ENCODE measurements at regions not wholly inside any gene's neighbourhood (a gene's known extent, or its start where the extent isn't known, plus 50 kb on each side); places are given as distances from the start of the nearest gene placed in this dataset.

GRCh38 chr6:145305670-145306069 lies 429.6 kb downstream of the EPM2A start:
- no peak overlapping the region for H3K4me3 ChIP-seq (ENCODE audit: low read length)
- no peaks in the 10 kb centered on the region for H3K27me3 ChIP-seq (ENCODE audit: low read length)

GRCh38 chr6:145306489-145306888 lies 428.8 kb downstream of the EPM2A start:
- no peaks in the 10 kb centered on the region for H3K36me3 ChIP-seq (ENCODE audit: insufficient read depth, low read length)
- H3K4me1 ChIP-seq (ENCODE audit: low read length), result no peaks in the 10 kb centered on the region
- no peak overlapping the region for H3K27ac ChIP-seq (ENCODE audit: low read length)
- no peaks in the 10 kb centered on the region for H3K9me3 ChIP-seq (ENCODE audit: low read length)
- H3K9me2 ChIP-seq (replicated peaks; ENCODE audit: insufficient read depth, low read length), result no peaks in the 10 kb centered on the region
- H3K4me2 ChIP-seq (ENCODE audit: low read depth, low read length, poor library complexity, severe bottlenecking), result no peak overlapping the region
- H3K79me2 ChIP-seq (ENCODE audit: low read length), result no peaks in the 10 kb centered on the region
- H2AFZ ChIP-seq (ENCODE audit: low read length), result no peak overlapping the region
- H3K9ac ChIP-seq (ENCODE audit: low read length), result no peak overlapping the region
- H4K20me1 ChIP-seq (ENCODE audit: insufficient read depth, low read depth, low read length), result no peaks in the 10 kb centered on the region
- no peak for DNase-seq
- H3K27me3 ChIP-seq (ENCODE audit: low read length), result no peaks in the 10 kb centered on the region
- no peak overlapping the region for H3K4me3 ChIP-seq (ENCODE audit: low read length)

More at GRCh38 chr6:145305670-145306069, 429.6 kb downstream of the EPM2A start:
- H3K27ac ChIP-seq (ENCODE audit: low read length), result no peak overlapping the region
- H2AFZ ChIP-seq (ENCODE audit: low read length), result no peak overlapping the region
- DNase-seq, result no peak
- no peaks in the 10 kb centered on the region for H3K4me1 ChIP-seq (ENCODE audit: low read length)
- no peaks in the 10 kb centered on the region for H3K9me2 ChIP-seq (replicated peaks; ENCODE audit: insufficient read depth, low read length)
- H4K20me1 ChIP-seq (ENCODE audit: insufficient read depth, low read depth, low read length), result no peaks in the 10 kb centered on the region
- H3K79me2 ChIP-seq (ENCODE audit: low read length), result no peaks in the 10 kb centered on the region
- no peak overlapping the region for H3K9ac ChIP-seq (ENCODE audit: low read length)
- no peak overlapping the region for H3K4me2 ChIP-seq (ENCODE audit: low read depth, low read length, poor library complexity, severe bottlenecking)
- H3K36me3 ChIP-seq (ENCODE audit: insufficient read depth, low read length), result no peaks in the 10 kb centered on the region
- no peaks in the 10 kb centered on the region for H3K9me3 ChIP-seq (ENCODE audit: low read length)

GRCh38 chr6:145309842-145310535 lies 425.3 kb downstream of the EPM2A start:
- Histone ChIP-seq H3K27me3 (ENCODE audit: low read length) (no peaks in the 10 kb centered on the region), H3K9me3 (ENCODE audit: low read length) (no peaks in the 10 kb centered on the region), H3K9ac (ENCODE audit: low read length) (no peak overlapping the region), H3K4me1 (ENCODE audit: low read length) (no peaks in the 10 kb centered on the region), H2AFZ (ENCODE audit: low read length) (no peak overlapping the region), H3K27ac (ENCODE audit: low read length) (no peak overlapping the region), H4K20me1 (ENCODE audit: insufficient read depth, low read depth, low read length) (no peaks in the 10 kb centered on the region), H3K4me3 (ENCODE audit: low read length) (no peak overlapping the region), H3K36me3 (ENCODE audit: insufficient read depth, low read length) (no peaks in the 10 kb centered on the region), H3K4me2 (ENCODE audit: low read depth, low read length, poor library complexity, severe bottlenecking) (no peak overlapping the region), H3K9me2 (replicated peaks; ENCODE audit: insufficient read depth, low read length) (no peaks in the 10 kb centered on the region), H3K79me2 (ENCODE audit: low read length) (no peaks in the 10 kb centered on the region)
- DNase-seq, result no peak

- Histone ChIP-seq H3K36me3 (ENCODE audit: insufficient read depth, low read length) (no peaks in the 10 kb centered on the region), H3K27ac (ENCODE audit: low read length) (no peak overlapping the region), H4K20me1 (ENCODE audit: insufficient read depth, low read depth, low read length) (no peaks in the 10 kb centered on the region), H3K79me2 (ENCODE audit: low read length) (no peaks in the 10 kb centered on the region), H3K9me2 (replicated peaks; ENCODE audit: insufficient read depth, low read length) (no peaks in the 10 kb centered on the region), H3K9ac (ENCODE audit: low read length) (no peak overlapping the region), H2AFZ (ENCODE audit: low read length) (no peak overlapping the region), H3K4me1 (ENCODE audit: low read length) (no peaks in the 10 kb centered on the region), H3K4me2 (ENCODE audit: low read depth, low read length, poor library complexity, severe bottlenecking) (no peak overlapping the region), H3K9me3 (ENCODE audit: low read length) (no peaks in the 10 kb centered on the region), H3K27me3 (ENCODE audit: low read length) (no peaks in the 10 kb centered on the region), H3K4me3 (ENCODE audit: low read length) (no peak overlapping the region)
- DNase-seq, result no peak
These were observed 422.8 kb downstream of the EPM2A start for GRCh38 chr6:145312481-145312880.

- H3K27ac ChIP-seq (ENCODE audit: low read length), result no peak overlapping the region
- no peaks in the 10 kb centered on the region for H3K9me2 ChIP-seq (replicated peaks; ENCODE audit: insufficient read depth, low read length)
- no peak overlapping the region for H3K4me3 ChIP-seq (ENCODE audit: low read length)
- no peak overlapping the region for H3K4me2 ChIP-seq (ENCODE audit: low read depth, low read length, poor library complexity, severe bottlenecking)
- no peaks in the 10 kb centered on the region for H3K36me3 ChIP-seq (ENCODE audit: insufficient read depth, low read length)
- no peaks in the 10 kb centered on the region for H3K79me2 ChIP-seq (ENCODE audit: low read length)
- no peak for DNase-seq
- H3K27me3 ChIP-seq (ENCODE audit: low read length), result no peaks in the 10 kb centered on the region
- no peak overlapping the region for H3K9ac ChIP-seq (ENCODE audit: low read length)
- no peak overlapping the region for H2AFZ ChIP-seq (ENCODE audit: low read length)
- no peaks in the 10 kb centered on the region for H4K20me1 ChIP-seq (ENCODE audit: insufficient read depth, low read depth, low read length)
- no peaks in the 10 kb centered on the region for H3K4me1 ChIP-seq (ENCODE audit: low read length)
- no peaks in the 10 kb centered on the region for H3K9me3 ChIP-seq (ENCODE audit: low read length)
These were observed 422.1 kb downstream of the EPM2A start for GRCh38 chr6:145313041-145313855.

- Histone ChIP-seq H3K27ac (ENCODE audit: low read length) (no peak overlapping the region), H3K27me3 (ENCODE audit: low read length) (no peaks in the 10 kb centered on the region), H3K4me2 (ENCODE audit: low read depth, low read length, poor library complexity, severe bottlenecking) (no peak overlapping the region), H3K4me1 (ENCODE audit: low read length) (no peaks in the 10 kb centered on the region), H2AFZ (ENCODE audit: low read length) (no peak overlapping the region), H3K79me2 (ENCODE audit: low read length) (no peaks in the 10 kb centered on the region), H3K9ac (ENCODE audit: low read length) (no peak overlapping the region), H3K9me3 (ENCODE audit: low read length) (no peaks in the 10 kb centered on the region), H4K20me1 (ENCODE audit: insufficient read depth, low read depth, low read length) (no peaks in the 10 kb centered on the region), H3K9me2 (replicated peaks; ENCODE audit: insufficient read depth, low read length) (no peaks in the 10 kb centered on the region), H3K4me3 (ENCODE audit: low read length) (no peak overlapping the region), H3K36me3 (ENCODE audit: insufficient read depth, low read length) (no peaks in the 10 kb centered on the region)
- DNase-seq, result no peak
These were observed 419.2 kb downstream of the EPM2A start for GRCh38 chr6:145315982-145316600.

- no peak overlapping the region for H2AFZ ChIP-seq (ENCODE audit: low read length)
- no peak for DNase-seq
- no peak overlapping the region for H3K9ac ChIP-seq (ENCODE audit: low read length)
- H4K20me1 ChIP-seq (ENCODE audit: insufficient read depth, low read depth, low read length), result no peaks in the 10 kb centered on the region
- no peaks in the 10 kb centered on the region for H3K27me3 ChIP-seq (ENCODE audit: low read length)
- no peak overlapping the region for H3K27ac ChIP-seq (ENCODE audit: low read length)
- no peaks in the 10 kb centered on the region for H3K36me3 ChIP-seq (ENCODE audit: insufficient read depth, low read length)
- no peaks in the 10 kb centered on the region for H3K9me2 ChIP-seq (replicated peaks; ENCODE audit: insufficient read depth, low read length)
- no peaks in the 10 kb centered on the region for H3K4me1 ChIP-seq (ENCODE audit: low read length)
- no peaks in the 10 kb centered on the region for H3K79me2 ChIP-seq (ENCODE audit: low read length)
- H3K4me2 ChIP-seq (ENCODE audit: low read depth, low read length, poor library complexity, severe bottlenecking), result no peak overlapping the region
- no peak overlapping the region for H3K4me3 ChIP-seq (ENCODE audit: low read length)
- H3K9me3 ChIP-seq (ENCODE audit: low read length), result no peaks in the 10 kb centered on the region
These were observed 416.4 kb downstream of the EPM2A start for GRCh38 chr6:145318952-145319351.

- H3K9me3 ChIP-seq (ENCODE audit: low read length), result no peaks in the 10 kb centered on the region
- no peaks in the 10 kb centered on the region for H3K9me2 ChIP-seq (replicated peaks; ENCODE audit: insufficient read depth, low read length)
- no peak for DNase-seq
- no peak overlapping the region for H3K27ac ChIP-seq (ENCODE audit: low read length)
- H3K4me3 ChIP-seq (ENCODE audit: low read length), result no peak overlapping the region
- H3K9ac ChIP-seq (ENCODE audit: low read length), result no peak overlapping the region
- H3K27me3 ChIP-seq (ENCODE audit: low read length), result no peaks in the 10 kb centered on the region
- no peak overlapping the region for H3K4me2 ChIP-seq (ENCODE audit: low read depth, low read length, poor library complexity, severe bottlenecking)
- H3K4me1 ChIP-seq (ENCODE audit: low read length), result no peaks in the 10 kb centered on the region
- no peaks in the 10 kb centered on the region for H4K20me1 ChIP-seq (ENCODE audit: insufficient read depth, low read depth, low read length)
- no peaks in the 10 kb centered on the region for H3K79me2 ChIP-seq (ENCODE audit: low read length)
- H3K36me3 ChIP-seq (ENCODE audit: insufficient read depth, low read length), result no peaks in the 10 kb centered on the region
- H2AFZ ChIP-seq (ENCODE audit: low read length), result no peak overlapping the region
These were observed 415.7 kb downstream of the EPM2A start for GRCh38 chr6:145319605-145320004.
